ENCODE measurements at regions not wholly inside any gene's neighbourhood (a gene's known extent, or its start where the extent isn't known, plus 50 kb on each side); places are given as distances from the start of the nearest gene placed in this dataset.
"Not testable (repeated sequence)": the region's sequence is repeated elsewhere in the genome, so short reads cannot be mapped to it uniquely, and the experiment has no call there.

DNA sequence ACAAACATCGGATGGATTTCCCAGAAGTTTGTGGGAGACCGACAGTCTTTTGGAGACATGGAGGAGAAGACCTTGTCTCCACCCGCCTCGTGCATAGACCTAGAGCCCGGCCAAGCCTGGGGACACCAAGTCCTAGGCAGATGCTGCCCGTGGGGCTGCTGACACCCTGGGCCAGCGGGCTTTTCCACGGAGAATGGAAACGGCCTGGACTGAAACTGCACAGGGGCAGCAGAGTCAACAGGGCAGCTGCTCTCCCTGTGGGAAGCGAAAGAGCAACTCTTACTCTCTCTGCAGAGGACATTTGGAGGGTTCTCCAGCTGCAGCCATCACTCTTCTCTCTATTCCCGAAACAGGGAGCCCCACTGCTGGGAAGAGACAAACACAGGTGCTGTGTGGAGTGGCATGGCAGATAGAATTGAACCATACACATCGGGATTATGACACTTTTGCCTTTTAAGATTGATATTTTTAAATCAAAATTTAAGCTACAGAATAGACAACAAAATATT lies 401.2 kb downstream of the THBS2 start:
- Histone ChIP-seq H3K4me3 (ENCODE audit: low read depth, low read length) (no peak overlapping the region), H3K36me3 (ENCODE audit: control insufficient read depth, insufficient read depth, low read length) (no peaks in the 10 kb centered on the region), H3K27me3 (ENCODE audit: control insufficient read depth, insufficient read depth, low read length) (no peaks in the 10 kb centered on the region)
- DNase-seq (ENCODE audit: low read depth): no peak
- TF ChIP-seq, protein P1, sequence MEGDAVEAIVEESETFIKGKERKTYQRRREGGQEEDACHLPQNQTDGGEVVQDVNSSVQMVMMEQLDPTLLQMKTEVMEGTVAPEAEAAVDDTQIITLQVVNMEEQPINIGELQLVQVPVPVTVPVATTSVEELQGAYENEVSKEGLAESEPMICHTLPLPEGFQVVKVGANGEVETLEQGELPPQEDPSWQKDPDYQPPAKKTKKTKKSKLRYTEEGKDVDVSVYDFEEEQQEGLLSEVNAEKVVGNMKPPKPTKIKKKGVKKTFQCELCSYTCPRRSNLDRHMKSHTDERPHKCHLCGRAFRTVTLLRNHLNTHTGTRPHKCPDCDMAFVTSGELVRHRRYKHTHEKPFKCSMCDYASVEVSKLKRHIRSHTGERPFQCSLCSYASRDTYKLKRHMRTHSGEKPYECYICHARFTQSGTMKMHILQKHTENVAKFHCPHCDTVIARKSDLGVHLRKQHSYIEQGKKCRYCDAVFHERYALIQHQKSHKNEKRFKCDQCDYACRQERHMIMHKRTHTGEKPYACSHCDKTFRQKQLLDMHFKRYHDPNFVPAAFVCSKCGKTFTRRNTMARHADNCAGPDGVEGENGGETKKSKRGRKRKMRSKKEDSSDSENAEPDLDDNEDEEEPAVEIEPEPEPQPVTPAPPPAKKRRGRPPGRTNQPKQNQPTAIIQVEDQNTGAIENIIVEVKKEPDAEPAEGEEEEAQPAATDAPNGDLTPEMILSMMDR (IDR thresholded peaks at IDR 0.05; ENCODE audit: insufficient read depth, low read length, poor library complexity, severe bottlenecking): no peak

DNA sequence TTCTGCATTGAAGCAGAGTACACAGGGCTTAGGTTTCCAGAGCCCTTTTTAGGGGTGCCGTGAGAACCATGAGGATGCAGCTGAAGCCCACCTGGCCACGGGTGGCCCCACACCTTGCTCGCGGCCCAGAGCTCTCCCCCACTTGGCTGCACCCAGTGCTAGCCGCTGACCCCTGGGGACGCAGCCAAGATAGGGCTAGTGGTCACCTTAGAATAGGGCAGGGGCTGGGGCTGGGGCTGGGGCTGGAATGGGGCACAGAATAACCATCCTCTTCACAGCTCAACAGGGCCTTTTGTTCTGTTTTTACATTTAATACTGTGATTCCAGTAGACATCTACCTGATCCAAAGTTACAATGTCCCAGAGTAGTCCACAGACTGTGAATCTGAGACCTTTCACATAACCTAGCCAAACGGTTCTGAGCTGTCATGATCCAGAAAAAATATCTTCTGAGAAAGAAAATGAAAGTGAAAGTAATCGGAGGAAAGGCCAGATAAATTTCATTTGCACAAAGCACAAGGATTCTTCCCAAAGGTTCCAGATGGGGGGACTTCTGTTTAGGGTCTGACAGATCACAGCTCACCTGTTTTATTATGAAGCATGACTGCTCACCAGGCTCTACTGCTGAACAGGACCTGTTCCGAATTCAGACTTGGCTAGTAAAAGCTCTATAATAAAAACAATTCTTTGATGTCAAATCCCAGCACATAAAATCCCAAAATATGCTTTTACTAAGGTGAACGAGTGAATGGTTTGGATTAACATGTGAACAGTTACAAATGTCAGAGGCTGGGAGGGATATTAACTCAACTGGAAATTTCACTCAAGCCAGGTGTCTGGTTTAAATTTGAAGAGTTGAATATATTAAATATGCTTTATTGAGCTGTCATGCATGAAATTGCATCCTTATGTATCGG lies 401.9 kb downstream of the THBS2 start:
- H3K36me3 ChIP-seq (ENCODE audit: control insufficient read depth, insufficient read depth, low read length): no peaks in the 10 kb centered on the region
- H3K27me3 ChIP-seq (ENCODE audit: control insufficient read depth, insufficient read depth, low read length): no peaks in the 10 kb centered on the region
- DNase-seq (ENCODE audit: low read depth): no peak
- no peak overlapping the region for H3K4me3 ChIP-seq (ENCODE audit: low read depth, low read length)
- TF ChIP-seq, protein P1 (IDR thresholded peaks at IDR 0.05; ENCODE audit: insufficient read depth, low read length, poor library complexity, severe bottlenecking): no peak

DNA sequence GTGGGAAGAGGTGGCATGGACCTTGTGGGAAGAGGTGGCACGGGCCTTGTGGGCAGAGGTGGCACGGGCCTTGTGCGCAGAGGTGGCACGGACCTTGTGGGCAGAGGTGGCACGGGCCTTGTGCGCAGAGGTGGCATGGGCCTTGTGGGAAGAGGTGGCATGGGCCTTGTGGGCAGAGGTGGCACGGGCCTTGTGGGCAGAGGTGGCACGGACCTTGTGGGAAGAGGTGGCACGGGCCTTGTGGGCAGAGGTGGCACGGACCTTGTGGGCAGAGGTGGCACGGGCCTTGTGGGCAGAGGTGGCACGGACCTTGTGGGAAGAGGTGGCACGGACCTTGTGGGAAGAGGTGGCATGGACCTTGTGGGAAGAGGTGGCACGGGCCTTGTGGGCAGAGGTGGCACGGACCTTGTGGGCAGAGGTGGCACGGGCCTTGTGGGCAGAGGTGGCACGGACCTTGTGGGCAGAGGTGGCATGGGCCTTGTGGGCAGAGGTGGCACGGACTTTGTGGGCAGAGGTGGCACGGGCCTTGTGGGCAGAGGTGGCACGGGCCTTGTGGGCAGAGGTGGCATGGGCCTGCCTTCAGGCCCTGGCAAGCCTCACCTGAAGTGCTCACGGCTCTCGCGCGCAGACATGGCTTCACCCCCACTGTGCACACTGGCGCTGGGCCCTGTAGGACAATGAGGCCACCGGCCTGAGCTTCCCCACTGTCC lies 403.5 kb downstream of the THBS2 start:
- H3K36me3 ChIP-seq (ENCODE audit: control insufficient read depth, insufficient read depth, low read length); DNase-seq (ENCODE audit: low read depth); H3K4me3 ChIP-seq (ENCODE audit: low read depth, low read length); H3K27me3 ChIP-seq (ENCODE audit: control insufficient read depth, insufficient read depth, low read length): not testable (repeated sequence)

DNA sequence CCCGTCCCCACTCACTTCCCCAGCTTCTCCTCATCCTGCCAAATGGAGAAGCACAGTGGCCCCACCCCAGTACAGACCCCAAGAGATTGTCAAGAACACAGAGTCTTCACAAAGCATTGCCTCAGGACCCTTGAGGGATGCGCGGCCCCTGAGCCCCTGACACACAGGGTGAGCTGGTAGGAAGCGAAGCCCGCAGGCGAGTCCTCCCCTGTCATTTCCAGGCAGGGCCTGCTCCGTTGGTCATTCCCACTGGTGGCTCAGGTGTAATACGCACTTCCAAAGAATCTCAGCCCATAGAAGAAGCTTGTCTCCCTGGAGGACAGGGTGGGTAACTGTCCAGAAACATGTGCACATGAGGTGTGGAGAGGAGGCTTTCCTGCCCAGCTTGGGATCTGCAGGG lies 404.2 kb downstream of the THBS2 start:
- DNase-seq (ENCODE audit: low read depth): no peak
- no peaks in the 10 kb centered on the region for H3K27me3 ChIP-seq (ENCODE audit: control insufficient read depth, insufficient read depth, low read length)
- H3K36me3 ChIP-seq (ENCODE audit: control insufficient read depth, insufficient read depth, low read length): no peaks in the 10 kb centered on the region
- no peak overlapping the region for H3K4me3 ChIP-seq (ENCODE audit: low read depth, low read length)
- TF ChIP-seq, protein P1 (IDR thresholded peaks at IDR 0.05; ENCODE audit: insufficient read depth, low read length, poor library complexity, severe bottlenecking): no peak

DNA sequence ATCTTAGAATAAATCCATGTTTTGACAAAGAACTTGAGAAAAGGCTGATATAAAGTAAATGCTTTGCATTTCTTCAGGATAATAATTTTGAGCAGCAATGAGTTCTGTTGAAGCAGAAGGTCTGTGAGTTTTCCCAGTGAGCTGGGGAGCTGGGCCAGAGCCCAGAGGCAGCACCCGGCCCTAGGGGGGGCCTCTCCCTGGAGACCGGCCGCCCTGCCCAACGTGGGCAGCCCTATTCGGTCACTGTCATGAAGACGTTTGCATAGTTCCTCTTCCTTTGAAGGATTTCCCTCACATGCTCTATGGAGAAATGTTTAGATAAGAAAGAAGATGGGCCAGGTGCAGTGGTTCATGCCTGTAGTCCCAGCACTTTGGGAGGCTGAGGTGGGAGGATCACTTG lies 404.8 kb downstream of the THBS2 start:
- H3K27me3 ChIP-seq (ENCODE audit: control insufficient read depth, insufficient read depth, low read length): no peaks in the 10 kb centered on the region
- no peak for DNase-seq (ENCODE audit: low read depth)
- H3K4me3 ChIP-seq (ENCODE audit: low read depth, low read length): no peak overlapping the region
- no peaks in the 10 kb centered on the region for H3K36me3 ChIP-seq (ENCODE audit: control insufficient read depth, insufficient read depth, low read length)
- TF ChIP-seq, protein P1 (IDR thresholded peaks at IDR 0.05; ENCODE audit: insufficient read depth, low read length, poor library complexity, severe bottlenecking): no peak

DNA sequence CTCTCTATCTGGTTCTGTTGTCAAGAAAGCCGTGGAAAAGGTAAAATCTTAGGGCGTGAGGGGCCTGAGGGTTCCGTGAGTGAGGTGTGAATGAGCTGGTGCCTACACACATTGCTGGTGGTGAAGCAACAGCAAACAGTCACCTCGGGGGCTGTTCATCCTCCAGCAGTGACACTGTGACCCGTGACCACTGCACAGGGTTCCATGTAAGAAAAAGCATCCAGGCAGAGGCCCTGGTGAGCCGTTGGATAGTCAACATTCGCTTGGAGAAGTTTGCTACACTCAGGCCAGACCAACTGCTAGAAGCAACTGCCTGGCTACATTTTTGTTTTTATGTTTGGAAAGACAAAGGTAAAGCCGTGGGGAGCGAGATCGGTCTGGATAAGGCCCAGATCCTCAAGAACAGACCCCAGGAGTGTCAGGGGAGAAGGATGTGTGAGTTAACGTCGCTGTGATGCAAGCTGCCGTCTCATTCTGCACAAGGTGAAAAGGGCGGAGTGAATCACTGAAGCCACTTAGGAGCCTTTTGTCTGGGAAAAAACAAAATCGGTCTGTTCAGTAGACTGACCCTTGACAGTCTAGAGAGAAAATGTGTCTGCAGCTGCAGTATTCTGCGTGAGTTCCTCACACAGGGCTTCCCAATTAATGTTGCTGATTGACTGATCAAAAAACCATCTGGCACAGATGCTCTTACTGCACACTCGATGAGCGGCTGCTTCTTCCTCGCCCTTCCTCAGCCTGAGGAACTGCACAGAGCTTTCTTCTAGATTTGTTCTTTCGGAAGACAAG lies 404.0 kb downstream of the SMOC2 start:
- TF ChIP-seq, protein P1 (IDR thresholded peaks at IDR 0.05; ENCODE audit: insufficient read depth, low read length, poor library complexity, severe bottlenecking): no peak
- H3K36me3 ChIP-seq (ENCODE audit: control insufficient read depth, insufficient read depth, low read length): no peaks in the 10 kb centered on the region
- no peak for DNase-seq (ENCODE audit: low read depth)
- no peaks in the 10 kb centered on the region for H3K27me3 ChIP-seq (ENCODE audit: control insufficient read depth, insufficient read depth, low read length)
- H3K4me3 ChIP-seq (ENCODE audit: low read depth, low read length): no peak overlapping the region

DNA sequence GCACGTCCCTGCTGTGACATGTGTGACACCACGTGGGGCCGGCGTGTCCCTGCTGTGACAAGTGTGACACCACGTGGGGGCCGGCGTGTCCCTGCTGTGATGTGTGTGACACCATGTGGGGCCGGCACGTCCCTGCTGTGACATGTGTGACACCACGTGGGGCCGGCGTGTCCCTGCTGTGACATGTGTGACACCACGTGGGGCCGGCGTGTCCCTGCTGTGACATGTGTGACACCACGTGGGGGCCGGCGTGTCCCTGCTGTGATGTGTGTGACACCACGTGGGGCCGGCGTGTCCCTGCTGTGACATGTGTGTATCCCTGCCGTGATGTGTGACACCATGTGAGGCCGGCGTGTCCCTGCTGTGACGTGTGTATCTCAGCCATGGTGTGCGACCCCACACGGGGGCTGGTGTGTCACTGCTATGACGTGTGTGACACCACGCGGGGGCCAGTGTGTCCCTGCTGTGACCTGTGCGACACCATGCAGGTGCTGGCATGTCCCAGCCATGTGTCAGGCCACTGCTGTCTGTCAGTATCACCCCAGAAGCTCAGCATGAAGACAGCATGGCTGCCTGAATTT lies 401.7 kb downstream of the SMOC2 start:
- not testable (repeated sequence) for H3K27me3 ChIP-seq (ENCODE audit: control insufficient read depth, insufficient read depth, low read length); DNase-seq (ENCODE audit: low read depth); H3K36me3 ChIP-seq (ENCODE audit: control insufficient read depth, insufficient read depth, low read length); H3K4me3 ChIP-seq (ENCODE audit: low read depth, low read length)
